ENCODE measurements at regions not wholly inside any gene's neighbourhood (a gene's known extent, or its start where the extent isn't known, plus 50 kb on each side); places are given as distances from the start of the nearest gene placed in this dataset.

GRCh38 chr6:78810146-78810545 is 57.2 kb upstream of the IRAK1BP1 start:
- no peak overlapping the region for H3K9ac ChIP-seq (ENCODE audit: low read depth in 1 of 2, low read length in 2 of 2)
- 22% methylated on average over 1 of the region's 1 CpG for WGBS
- TF ChIP-seq CTCF (IDR thresholded peaks at IDR 0.05; ENCODE audit: low read depth, low read length, missing input control) = peak; percentile 41
- peak; percentile 64 to 78 for TF ChIP-seq RAD21 (IDR thresholded peaks at IDR 0.05)
- TF ChIP-seq TAF1 (conservative IDR thresholded peaks at IDR 0.05) = no peak
- no peak for DNase-seq (ENCODE audit: low spot score)
- no peaks in the 10 kb centered on the region for H3K36me3 ChIP-seq (ENCODE audit: control insufficient read depth in 4 of 4, insufficient read depth in 3 of 4, low read depth in 1 of 4, low read length in 3 of 4)
- H3K9me3 ChIP-seq (ENCODE audit: control insufficient read depth in 4 of 4, low read length in 3 of 4) = peaks cover 0 to 4% (median 0%) of the 10 kb centered on the region in 4 donors
- H3K27me3 ChIP-seq (ENCODE audit: control insufficient read depth in 4 of 4, insufficient read depth in 4 of 4, low read length in 3 of 4) = no peaks in the 10 kb centered on the region
- no peak overlapping the region for H3K4me3 ChIP-seq (ENCODE audit: low read depth in 1 of 3, low read length in 3 of 3)
- peaks cover 0 to 5% (median 3%) of the 10 kb centered on the region in 4 donors for H3K4me1 ChIP-seq (ENCODE audit: control insufficient read depth in 4 of 4, insufficient read depth in 4 of 4, low read length in 3 of 4)
- no peak overlapping the region for H3K27ac ChIP-seq (ENCODE audit: low read depth in 1 of 2, low read length in 2 of 2)

- TF ChIP-seq FOXA2 (IDR thresholded peaks at IDR 0.05) = no peak
- TF ChIP-seq RAD21 (IDR thresholded peaks at IDR 0.05) = no peak
- TF ChIP-seq TAF1 (conservative IDR thresholded peaks at IDR 0.05) = no peak
- no peak for TF ChIP-seq EGR1 (IDR thresholded peaks at IDR 0.05; ENCODE audit: low read depth in 2 of 2)
- TF ChIP-seq GABPA (IDR thresholded peaks at IDR 0.05 in 1 of 2, conservative IDR thresholded peaks at IDR 0.05 in 1 of 2) = no peak
- TF ChIP-seq RXRA (IDR thresholded peaks at IDR 0.05) = peak in 1 of 2 donors; percentile 70
- peak; percentile 64 for TF ChIP-seq ZBTB33 (IDR thresholded peaks at IDR 0.05)
- TF ChIP-seq MAX (IDR thresholded peaks at IDR 0.05) = peak; percentile 83
- TF ChIP-seq NR2F2 (IDR thresholded peaks at IDR 0.05) = no peak
- TF ChIP-seq ATF3 (IDR thresholded peaks at IDR 0.05) = no peak
- TF ChIP-seq HNF4A (conservative IDR thresholded peaks at IDR 0.05) = peak in 1 of 2 donors; percentile 78
- no peak for TF ChIP-seq SP1 (IDR thresholded peaks at IDR 0.05)
- TF ChIP-seq HNF4G (IDR thresholded peaks at IDR 0.05) = no peak
- TF ChIP-seq YY1 (IDR thresholded peaks at IDR 0.05) = peak; percentile 92
- TF ChIP-seq CTCF (IDR thresholded peaks at IDR 0.05; ENCODE audit: low read depth, low read length, missing input control) = no peak
- TF ChIP-seq REST (IDR thresholded peaks at IDR 0.05) = no peak
- TF ChIP-seq FOXA1 (IDR thresholded peaks at IDR 0.05) = no peak
- peak in 1 of 2 donors; percentile 67 for TF ChIP-seq JUND (IDR thresholded peaks at IDR 0.05)
- DNase-seq (ENCODE audit: low spot score) = no peak
- peaks cover 0 to 4% (median under 1%) of the 10 kb centered on the region in 4 donors for H3K9me3 ChIP-seq (ENCODE audit: control insufficient read depth in 4 of 4, low read length in 3 of 4)
- H3K9ac ChIP-seq (ENCODE audit: low read depth in 1 of 2, low read length in 2 of 2) = no peak overlapping the region
- no peak overlapping the region for H3K27ac ChIP-seq (ENCODE audit: low read depth in 1 of 2, low read length in 2 of 2)
- H3K4me3 ChIP-seq (ENCODE audit: low read depth in 1 of 3, low read length in 3 of 3) = no peak overlapping the region
- H3K4me1 ChIP-seq (ENCODE audit: control insufficient read depth in 4 of 4, insufficient read depth in 4 of 4, low read length in 3 of 4) = peaks cover 0 to 5% (median 3%) of the 10 kb centered on the region in 4 donors
- H3K27me3 ChIP-seq (ENCODE audit: control insufficient read depth in 4 of 4, insufficient read depth in 4 of 4, low read length in 3 of 4) = no peaks in the 10 kb centered on the region
- 21% methylated on average over 2 of the region's 2 CpGs for WGBS
- no peaks in the 10 kb centered on the region for H3K36me3 ChIP-seq (ENCODE audit: control insufficient read depth in 4 of 4, insufficient read depth in 3 of 4, low read depth in 1 of 4, low read length in 3 of 4)
These were observed 56.7 kb upstream of the IRAK1BP1 start for GRCh38 chr6:78810698-78811097.
